IgD-negative memory B cell (primary cell): ENCODE measurements at regions not wholly inside any gene's neighbourhood (a gene's known extent, or its start where the extent isn't known, plus 50 kb on each side); places are given as distances from the start of the nearest gene placed in this dataset.
A peak's percentile ranks its signal among the peaks of the same experiment; 100 is the strongest.

Experiments used
- H3K27ac Mint-ChIP-seq, 3 donors: one replicate each; pipeline ENCODE4 v1.8.0; 2020 to 2022; ENCODE audit warnings: mild to moderate bottlenecking in 3 of 3, mixed read lengths in 3 of 3, moderate library complexity in 1 of 3
- H3K27me3 Mint-ChIP-seq: one replicate; pipeline ENCODE4 v1.8.0; 2021; ENCODE audit warnings: mixed read lengths
- H3K36me3 Mint-ChIP-seq: one replicate; pipeline ENCODE4 v1.8.0; 2020; ENCODE audit warnings: mild to moderate bottlenecking, mixed read lengths
- H3K4me1 Mint-ChIP-seq, 3 donors: one replicate each; pipeline ENCODE4 v1.8.0; 2020 to 2022; ENCODE audit warnings: mixed read lengths in 3 of 3, mild to moderate bottlenecking in 1 of 3
- H3K4me3 Mint-ChIP-seq, 4 donors: one replicate each; pipeline ENCODE4 v1.8.0; 2020 to 2022; ENCODE audit warnings: mild to moderate bottlenecking in 4 of 4, mixed read lengths in 4 of 4, moderate library complexity in 3 of 4
- H3K9me3 Mint-ChIP-seq, 3 donors: one replicate each; pipeline ENCODE4 v1.8.0; 2020 to 2021; ENCODE audit warnings: mixed read lengths in 3 of 3, mild to moderate bottlenecking in 1 of 3

- Mint-ChIP-seq H3K27me3 (peaks cover 9% of the 10 kb centered on the region), H3K4me1 (peaks cover 0 to 3% (median 2%) of the 10 kb centered on the region in 3 donors), H3K9me3 (no peaks in the 10 kb centered on the region), H3K4me3 (no peak overlapping the region), H3K36me3 (no peaks in the 10 kb centered on the region), H3K27ac (peak overlapping the region in 1 of 3 donors; percentile 13)
Observed at GRCh38 chr13:26964278-26965250, 204.0 kb upstream of the GPR12 start.

GRCh38 chr13:26962671-26963070 lies 202.1 kb upstream of the GPR12 start:
- no peaks in the 10 kb centered on the region for H3K9me3 Mint-ChIP-seq
- H3K27me3 Mint-ChIP-seq = peaks cover 9% of the 10 kb centered on the region
- peaks cover 0 to 3% (median 2%) of the 10 kb centered on the region in 3 donors for H3K4me1 Mint-ChIP-seq
- H3K27ac Mint-ChIP-seq = no peak overlapping the region
- H3K36me3 Mint-ChIP-seq = no peaks in the 10 kb centered on the region
- no peak overlapping the region for H3K4me3 Mint-ChIP-seq

DNA sequence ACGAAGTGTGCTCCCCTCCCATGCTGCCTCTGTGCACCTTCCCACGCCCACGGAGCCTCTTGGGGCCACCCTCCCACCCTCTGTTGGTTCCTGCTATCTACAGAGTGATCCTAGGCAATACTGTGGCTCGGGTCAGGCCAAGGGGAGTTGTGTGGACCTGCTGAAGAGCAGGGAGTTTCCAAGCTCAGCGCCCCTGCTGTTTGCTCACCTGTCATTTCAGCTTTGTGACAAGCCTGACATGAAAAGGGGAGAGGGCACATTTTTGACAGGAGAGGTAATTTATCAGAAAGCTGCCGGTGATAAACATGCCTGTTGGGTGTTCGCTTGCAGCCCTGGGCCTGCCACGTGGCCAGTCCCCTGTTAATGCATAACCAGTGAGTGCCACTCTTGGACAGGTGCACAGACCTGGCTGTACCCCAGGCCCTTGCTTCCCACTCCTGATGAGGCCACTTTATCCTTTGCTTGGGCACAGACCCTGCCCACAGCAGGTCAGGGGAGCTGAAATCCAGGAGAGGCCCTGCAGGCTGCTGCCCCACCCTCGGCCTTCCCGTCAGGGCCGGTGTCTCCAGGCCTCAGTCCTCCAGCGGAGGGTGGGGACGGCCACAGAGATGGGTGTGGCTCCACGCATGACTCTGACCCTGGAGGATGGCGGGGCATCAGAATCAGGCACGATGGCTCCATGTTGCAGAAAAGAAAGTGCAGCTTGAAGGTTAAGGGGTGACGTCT lies 201.5 kb upstream of the GPR12 start:
- Mint-ChIP-seq H3K9me3 (no peaks in the 10 kb centered on the region), H3K36me3 (no peaks in the 10 kb centered on the region), H3K27ac (no peak overlapping the region), H3K4me3 (no peak overlapping the region), H3K27me3 (peaks cover 9% of the 10 kb centered on the region), H3K4me1 (peaks cover 0 to 3% (median 2%) of the 10 kb centered on the region in 3 donors)

GRCh38 chr13:26957182-26957581 lies 196.6 kb upstream of the GPR12 start:
- no peaks in the 10 kb centered on the region for H3K9me3 Mint-ChIP-seq
- H3K27ac Mint-ChIP-seq = no peak overlapping the region
- H3K4me1 Mint-ChIP-seq = no peaks in the 10 kb centered on the region
- H3K4me3 Mint-ChIP-seq = no peak overlapping the region
- H3K27me3 Mint-ChIP-seq = peaks cover 7% of the 10 kb centered on the region
- H3K36me3 Mint-ChIP-seq = no peaks in the 10 kb centered on the region

GRCh38 chr13:26956522-26957142 lies 196.0 kb upstream of the GPR12 start:
- Mint-ChIP-seq H3K4me1 (no peaks in the 10 kb centered on the region), H3K36me3 (no peaks in the 10 kb centered on the region), H3K9me3 (no peaks in the 10 kb centered on the region), H3K27ac (no peak overlapping the region), H3K4me3 (peak overlapping the region in 1 of 4 donors; percentile 9), H3K27me3 (peaks cover 5% of the 10 kb centered on the region)

DNA sequence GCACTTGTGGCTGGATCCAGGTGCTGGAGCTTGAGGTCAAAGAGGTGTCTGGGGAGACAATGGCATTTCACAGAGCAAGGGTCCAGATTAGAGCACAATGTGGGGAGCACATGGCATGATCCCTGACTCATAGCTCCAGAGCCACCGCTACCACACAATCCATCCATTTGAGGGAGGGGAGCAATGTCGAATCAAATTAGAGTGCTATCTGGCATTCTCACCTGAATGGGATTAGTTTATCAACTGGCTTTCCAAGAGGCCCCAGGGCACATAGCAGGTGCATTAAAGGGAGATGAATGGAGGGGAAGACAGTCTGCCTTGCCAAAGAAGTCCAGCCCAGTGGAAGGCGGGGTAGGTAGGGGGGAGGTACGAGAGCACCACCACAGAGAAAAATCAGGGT lies 194.4 kb upstream of the GPR12 start:
- Mint-ChIP-seq H3K27ac (no peak overlapping the region), H3K4me3 (no peak overlapping the region), H3K9me3 (no peaks in the 10 kb centered on the region), H3K4me1 (no peaks in the 10 kb centered on the region), H3K36me3 (no peaks in the 10 kb centered on the region), H3K27me3 (peaks cover 3% of the 10 kb centered on the region)

DNA sequence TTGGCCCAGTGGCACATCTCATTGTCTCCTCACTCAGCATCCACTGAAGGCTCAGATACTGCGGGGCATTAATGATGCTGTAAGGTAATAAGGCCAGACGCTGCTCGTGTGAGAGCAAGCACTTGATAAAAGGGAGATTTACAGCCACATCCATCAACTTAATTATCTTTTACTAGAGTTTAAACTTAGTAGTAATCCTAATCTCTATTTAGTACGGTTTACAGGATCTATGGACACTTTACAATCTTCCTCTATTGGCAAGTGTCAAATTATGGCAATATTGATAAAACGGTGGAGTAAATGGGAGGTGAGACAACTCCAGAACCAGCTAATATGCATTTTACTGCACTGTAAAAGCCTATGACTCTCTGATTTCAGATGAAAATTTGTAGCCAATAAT lies 192.7 kb upstream of the GPR12 start:
- no peaks in the 10 kb centered on the region for H3K4me1 Mint-ChIP-seq
- no peaks in the 10 kb centered on the region for H3K36me3 Mint-ChIP-seq
- H3K27ac Mint-ChIP-seq = no peak overlapping the region
- no peak overlapping the region for H3K4me3 Mint-ChIP-seq
- H3K9me3 Mint-ChIP-seq = no peaks in the 10 kb centered on the region
- H3K27me3 Mint-ChIP-seq = no peaks in the 10 kb centered on the region

DNA sequence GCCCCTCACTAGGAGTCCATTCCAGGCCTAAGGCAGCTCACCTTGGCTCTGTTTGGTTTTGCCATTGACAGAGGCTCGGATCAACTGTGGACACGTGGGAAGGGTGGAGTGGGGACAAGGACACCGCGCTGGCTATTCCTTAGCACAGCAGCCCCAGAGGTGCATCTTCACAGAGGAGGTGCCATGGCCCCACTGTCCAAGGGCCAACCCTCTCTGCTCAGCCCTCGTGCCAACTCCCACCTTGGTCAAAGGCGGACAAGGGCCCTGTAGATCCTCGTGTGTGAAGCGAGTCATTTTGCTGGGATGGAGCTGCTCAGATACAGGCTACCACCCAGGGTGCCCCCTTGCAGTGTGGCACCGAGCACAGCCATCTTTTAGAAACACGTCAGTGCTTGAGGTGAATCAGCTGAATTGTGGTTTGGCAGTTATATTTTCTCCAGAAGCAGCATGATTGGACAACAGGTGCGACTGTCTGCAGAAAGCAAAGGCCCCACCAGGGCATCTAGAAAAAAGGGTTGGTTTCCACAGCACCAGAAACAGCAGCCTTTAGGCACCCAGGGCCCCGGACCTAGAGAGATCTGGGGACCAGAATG lies 192.1 kb upstream of the GPR12 start:
- H3K27ac Mint-ChIP-seq = no peak overlapping the region
- no peaks in the 10 kb centered on the region for H3K36me3 Mint-ChIP-seq
- H3K4me1 Mint-ChIP-seq = no peaks in the 10 kb centered on the region
- H3K4me3 Mint-ChIP-seq = no peak overlapping the region
- no peaks in the 10 kb centered on the region for H3K9me3 Mint-ChIP-seq
- no peaks in the 10 kb centered on the region for H3K27me3 Mint-ChIP-seq

DNA sequence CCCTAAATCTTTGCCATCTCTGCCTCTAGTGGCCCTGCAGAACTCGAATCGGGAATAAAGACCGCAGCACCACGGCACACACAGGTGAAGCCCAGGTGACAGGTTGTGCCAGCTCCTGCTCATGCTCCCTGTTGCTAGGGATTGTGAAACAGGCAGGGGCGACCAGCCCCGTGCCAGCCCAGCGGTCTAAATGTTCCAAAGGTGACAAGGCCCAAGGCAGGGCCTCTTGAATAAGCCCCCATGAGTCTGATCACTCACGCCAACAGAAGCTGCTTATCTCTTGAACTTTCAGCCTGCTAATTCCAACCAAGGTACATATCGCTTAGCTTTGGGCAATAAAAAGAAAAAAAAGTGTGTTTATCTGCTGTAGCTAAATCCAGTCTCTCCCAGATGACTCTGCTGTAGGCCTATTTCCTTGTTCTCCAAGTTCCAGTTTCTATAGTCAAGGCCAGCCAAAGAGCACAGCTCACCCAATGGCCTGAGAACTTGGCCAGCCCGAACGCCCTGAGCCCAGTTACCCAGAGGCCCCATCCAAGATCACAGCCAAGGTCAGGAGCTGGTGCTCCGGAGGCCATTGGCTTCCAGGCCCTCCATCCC lies 191.1 kb upstream of the GPR12 start:
- Mint-ChIP-seq H3K27ac (no peak overlapping the region), H3K4me3 (no peak overlapping the region)

GRCh38 chr13:26950968-26951367 lies 190.4 kb upstream of the GPR12 start:
- Mint-ChIP-seq H3K27me3 (no peaks in the 10 kb centered on the region), H3K27ac (no peak overlapping the region), H3K4me1 (no peaks in the 10 kb centered on the region), H3K4me3 (no peak overlapping the region), H3K36me3 (no peaks in the 10 kb centered on the region), H3K9me3 (no peaks in the 10 kb centered on the region)

More for the DNA sequence above, 191.1 kb upstream of the GPR12 start:
- no peaks in the 10 kb centered on the region for H3K9me3 Mint-ChIP-seq
- H3K36me3 Mint-ChIP-seq = no peaks in the 10 kb centered on the region
- H3K27me3 Mint-ChIP-seq = no peaks in the 10 kb centered on the region
- no peaks in the 10 kb centered on the region for H3K4me1 Mint-ChIP-seq

GRCh38 chr13:26950546-26950945 lies 190.0 kb upstream of the GPR12 start:
- Mint-ChIP-seq H3K9me3 (no peaks in the 10 kb centered on the region), H3K27me3 (no peaks in the 10 kb centered on the region), H3K4me3 (no peak overlapping the region), H3K36me3 (no peaks in the 10 kb centered on the region), H3K4me1 (no peaks in the 10 kb centered on the region), H3K27ac (no peak overlapping the region)

DNA sequence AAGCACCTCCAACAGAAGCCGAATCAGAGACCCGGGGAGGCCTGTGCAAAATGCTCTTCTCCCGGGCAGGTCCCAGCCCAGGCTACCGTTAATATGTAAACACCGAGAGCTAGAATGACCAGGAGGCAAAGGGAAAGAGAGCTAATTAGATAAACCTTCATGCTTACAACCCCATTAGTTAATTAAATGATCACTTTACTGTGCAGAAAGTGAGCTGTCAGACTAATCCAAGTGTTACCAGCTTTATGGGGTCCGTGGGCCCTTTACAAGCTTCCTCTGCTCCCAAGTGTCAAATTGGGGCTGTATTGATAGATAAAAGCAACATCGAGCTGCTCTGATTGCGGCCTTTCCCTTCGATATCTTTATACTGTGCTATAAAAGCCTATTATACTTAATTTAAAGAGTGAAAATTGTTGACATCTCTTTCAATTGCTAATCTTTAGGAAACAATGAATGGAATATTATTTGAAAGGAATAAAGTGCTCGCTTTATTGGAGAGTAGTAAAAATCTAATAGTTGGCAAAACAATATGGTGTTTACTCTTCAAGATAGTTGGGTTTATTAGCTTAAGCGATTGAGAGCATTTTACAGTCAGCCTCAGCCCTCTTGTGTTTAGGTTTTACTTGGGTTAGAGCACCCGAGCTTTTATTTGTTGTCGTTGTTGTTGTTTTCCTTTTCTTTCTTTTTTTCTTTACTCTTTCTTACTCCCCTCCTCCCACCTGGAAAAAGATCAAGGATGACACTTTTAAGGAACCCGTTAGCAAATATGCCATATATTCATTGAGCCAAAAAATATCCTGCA lies 189.3 kb upstream of the GPR12 start:
- H3K36me3 Mint-ChIP-seq = no peaks in the 10 kb centered on the region
- H3K4me1 Mint-ChIP-seq = no peaks in the 10 kb centered on the region
- H3K27ac Mint-ChIP-seq = no peak overlapping the region
- no peaks in the 10 kb centered on the region for H3K9me3 Mint-ChIP-seq
- H3K27me3 Mint-ChIP-seq = no peaks in the 10 kb centered on the region
- H3K4me3 Mint-ChIP-seq = no peak overlapping the region

GRCh38 chr13:26948353-26948752 lies 187.8 kb upstream of the GPR12 start:
- no peak overlapping the region for H3K27ac Mint-ChIP-seq

DNA sequence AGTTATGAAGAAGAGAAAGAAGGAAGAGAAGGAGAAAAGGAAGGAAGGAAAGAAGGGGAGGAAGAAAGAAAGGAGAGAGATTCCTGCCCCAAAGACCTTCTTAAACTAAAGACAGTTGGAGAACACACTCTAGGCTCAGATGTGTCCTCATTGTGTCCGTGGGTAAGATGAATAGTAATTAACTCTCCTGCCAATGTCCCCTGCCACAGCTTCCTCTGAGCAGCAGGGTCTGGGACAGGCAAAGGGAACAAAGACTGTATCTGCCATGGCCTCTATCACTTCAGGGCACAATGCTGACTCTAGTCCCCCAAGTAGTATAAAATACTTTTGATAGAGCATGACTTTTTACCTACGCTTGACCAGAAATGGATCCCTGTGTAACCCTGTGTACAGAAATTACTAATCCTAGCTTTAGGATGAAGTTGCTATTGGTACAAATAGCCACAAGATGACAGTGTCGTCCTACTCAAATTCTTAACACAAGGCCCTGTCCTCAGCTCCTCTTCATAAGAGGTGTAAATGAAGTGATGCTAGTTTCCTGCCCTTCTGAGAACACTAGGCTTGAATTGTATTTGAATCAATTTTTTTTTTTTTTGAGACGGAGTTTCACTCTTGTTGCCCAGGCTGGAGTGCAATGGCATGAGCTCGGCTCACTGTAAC lies 186.2 kb upstream of the GPR12 start:
- no peak overlapping the region for H3K27ac Mint-ChIP-seq
- no peak overlapping the region for H3K4me3 Mint-ChIP-seq
- peaks cover 3% of the 10 kb centered on the region for H3K27me3 Mint-ChIP-seq
- H3K4me1 Mint-ChIP-seq = no peaks in the 10 kb centered on the region
- no peaks in the 10 kb centered on the region for H3K9me3 Mint-ChIP-seq
- H3K36me3 Mint-ChIP-seq = no peaks in the 10 kb centered on the region

More at GRCh38 chr13:26948353-26948752, 187.8 kb upstream of the GPR12 start:
- Mint-ChIP-seq H3K4me1 (no peaks in the 10 kb centered on the region), H3K9me3 (no peaks in the 10 kb centered on the region), H3K4me3 (no peak overlapping the region), H3K36me3 (no peaks in the 10 kb centered on the region), H3K27me3 (peaks cover 3% of the 10 kb centered on the region)
